GM18870 (cell line): ENCODE measurements at regions not wholly inside any gene's neighbourhood (a gene's known extent, or its start where the extent isn't known, plus 50 kb on each side); places are given as distances from the start of the nearest gene placed in this dataset.

Experiments
- ATAC-seq: cut with Tn5 transposase; IDR thresholded peaks from one replicate; pipeline ENCODE4 v1.9.1; 2021; ENCODE audit warnings: moderate library complexity; ENCODE audit not compliant: unreplicated experiment

DNA sequence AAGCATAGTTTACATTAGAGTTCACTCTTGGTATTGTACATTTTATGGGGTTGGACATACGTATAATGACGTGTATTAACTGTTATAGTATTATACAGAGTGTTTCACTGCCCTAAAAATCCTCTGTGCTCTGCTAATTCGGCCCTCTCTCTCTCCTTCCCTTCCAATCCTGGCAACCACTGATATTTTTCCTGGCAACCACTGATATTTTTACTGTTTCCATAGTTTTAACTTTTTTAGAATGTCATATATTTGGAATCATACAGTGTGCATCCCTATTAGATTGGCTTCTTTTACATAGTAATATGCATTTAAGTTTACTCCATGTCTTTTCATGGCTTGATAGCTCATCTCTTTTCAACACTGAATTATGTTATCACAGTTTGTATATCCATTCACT lies 526.7 kb downstream of the RIT2 start:
- ATAC-seq: no peak

DNA sequence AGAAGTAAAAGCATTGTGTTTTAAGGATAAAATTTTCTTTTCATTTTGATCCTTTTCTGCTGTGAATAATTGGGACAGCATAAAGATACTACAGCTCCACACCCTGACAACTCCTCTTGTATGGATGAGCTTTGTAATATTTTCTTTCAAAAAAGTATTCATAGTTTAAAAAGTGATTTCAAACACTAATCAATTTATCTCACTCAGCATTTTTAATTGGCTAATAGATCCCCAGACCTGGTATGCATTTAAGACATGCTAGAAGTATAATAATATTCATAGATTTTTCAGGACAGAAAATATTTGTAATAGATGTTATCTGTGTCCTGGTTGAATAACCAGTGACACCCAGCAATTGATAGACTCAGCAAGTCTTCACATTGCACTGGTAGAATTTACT lies 510.7 kb downstream of the RIT2 start:
- ATAC-seq: no peak

DNA sequence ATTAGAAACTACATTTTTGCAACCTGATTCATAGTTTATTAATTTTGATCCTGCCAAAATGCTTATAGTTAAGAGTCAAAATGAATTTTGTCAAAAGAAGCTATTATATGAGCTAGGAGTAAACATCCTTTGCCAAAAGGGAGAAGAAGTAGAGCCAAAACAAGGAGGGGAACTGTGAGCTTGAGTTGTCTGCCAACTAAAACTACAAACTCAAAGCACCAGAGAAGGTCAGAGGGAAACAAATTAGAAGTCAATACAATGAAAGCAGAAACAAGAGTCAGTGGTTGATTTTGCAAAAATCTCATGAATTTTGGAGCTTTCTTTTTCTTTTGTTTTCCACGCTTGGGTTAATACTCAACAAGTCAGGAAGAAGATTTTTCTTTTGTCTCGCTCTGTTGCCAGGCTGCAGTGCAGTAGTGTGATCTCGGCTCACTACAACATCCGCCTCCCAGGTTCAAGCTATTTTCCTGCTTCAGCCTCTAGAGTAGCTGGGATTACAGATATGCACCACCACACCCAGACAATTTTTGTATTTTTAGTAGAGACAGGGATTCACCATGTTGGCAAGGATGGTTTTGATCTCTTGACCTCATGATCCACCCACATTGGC lies 508.5 kb downstream of the RIT2 start:
- no peak for ATAC-seq

DNA sequence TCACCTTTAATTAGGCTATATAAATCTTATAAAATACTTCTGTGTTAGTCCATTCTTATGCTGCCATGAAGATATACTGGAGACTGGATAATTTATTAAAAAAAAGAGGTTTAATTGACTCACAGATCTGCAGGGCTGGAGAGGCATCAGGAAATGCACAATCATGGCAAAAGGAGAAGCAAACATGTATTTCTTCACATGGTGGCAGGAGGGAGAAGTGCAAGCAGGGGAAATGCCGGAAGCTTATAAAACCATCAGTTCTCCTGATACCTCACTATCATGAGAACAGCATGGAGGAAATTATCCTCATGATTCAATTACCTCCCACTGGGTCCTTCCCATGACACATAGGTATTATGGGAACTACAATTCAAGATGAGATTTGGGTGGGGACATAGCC lies 504.4 kb downstream of the RIT2 start:
- no peak for ATAC-seq

DNA sequence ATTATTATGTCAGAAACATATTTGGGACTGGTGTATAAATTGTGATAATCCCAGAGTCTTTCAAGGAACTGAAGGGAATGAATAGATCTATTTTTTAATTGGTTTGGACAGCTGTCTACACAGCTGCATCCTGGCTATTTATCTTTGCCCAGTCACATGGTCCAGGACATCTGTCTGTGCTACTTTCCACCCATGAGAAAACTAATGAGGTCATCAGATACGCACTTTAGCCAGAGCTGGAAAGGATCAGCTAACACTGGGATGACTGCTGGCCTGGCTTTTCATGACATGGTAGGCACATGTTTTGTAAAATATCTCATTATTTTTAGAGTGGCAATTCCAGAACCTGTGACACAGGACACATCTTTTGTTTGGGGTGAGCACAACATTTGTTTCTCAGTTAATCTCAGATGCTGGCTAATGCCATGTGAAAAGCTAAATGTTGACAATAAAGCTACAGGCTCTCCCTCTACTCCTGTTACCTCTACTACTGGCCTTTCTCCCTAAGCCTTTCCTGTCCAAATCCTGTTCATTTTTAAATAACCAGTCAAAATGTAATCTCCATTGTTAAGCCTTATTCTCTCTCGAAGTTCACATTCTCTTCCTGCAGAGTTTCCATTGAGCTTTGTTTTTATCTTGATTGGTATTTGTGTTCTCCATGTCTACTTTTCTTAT lies 500.7 kb downstream of the RIT2 start:
- no peak for ATAC-seq

DNA sequence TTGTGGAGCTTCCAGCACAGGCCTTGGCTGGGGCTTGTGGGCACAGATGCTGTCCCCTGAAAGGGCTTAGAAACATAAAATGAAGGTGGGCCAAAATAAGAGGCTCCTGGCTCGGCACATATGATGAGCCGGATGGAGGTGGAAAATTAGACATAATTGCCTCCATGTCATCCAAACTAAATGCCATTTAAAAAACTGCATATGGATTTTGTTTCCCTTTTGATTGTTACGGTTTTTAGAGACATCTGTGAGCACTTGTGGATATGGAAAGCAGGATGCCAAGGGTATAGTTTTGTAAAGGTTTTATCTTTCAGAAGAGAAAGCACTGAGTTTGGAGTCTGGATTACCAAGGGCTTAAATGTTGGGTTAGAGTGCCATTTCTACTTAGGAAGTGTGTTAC lies 498.3 kb downstream of the RIT2 start:
- no peak for ATAC-seq

DNA sequence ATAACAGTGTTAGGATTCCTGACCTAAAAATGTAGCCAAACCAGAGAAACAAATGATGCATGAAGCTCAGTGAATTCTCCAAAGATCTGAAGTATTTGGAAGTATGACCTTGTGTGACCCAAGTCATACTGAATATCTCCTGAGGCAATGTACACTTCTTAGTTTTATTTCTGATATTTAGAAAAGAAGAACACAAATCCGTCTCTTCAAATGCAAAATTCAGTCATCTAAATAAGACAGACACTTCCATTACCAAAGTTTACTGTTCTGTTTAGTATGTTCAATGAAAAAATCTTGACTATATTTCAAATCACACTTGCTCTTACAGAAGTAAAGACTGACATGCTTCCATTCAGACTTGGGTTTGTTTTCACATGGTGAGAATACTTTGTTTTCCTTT lies 495.7 kb downstream of the RIT2 start:
- no peak for ATAC-seq

DNA sequence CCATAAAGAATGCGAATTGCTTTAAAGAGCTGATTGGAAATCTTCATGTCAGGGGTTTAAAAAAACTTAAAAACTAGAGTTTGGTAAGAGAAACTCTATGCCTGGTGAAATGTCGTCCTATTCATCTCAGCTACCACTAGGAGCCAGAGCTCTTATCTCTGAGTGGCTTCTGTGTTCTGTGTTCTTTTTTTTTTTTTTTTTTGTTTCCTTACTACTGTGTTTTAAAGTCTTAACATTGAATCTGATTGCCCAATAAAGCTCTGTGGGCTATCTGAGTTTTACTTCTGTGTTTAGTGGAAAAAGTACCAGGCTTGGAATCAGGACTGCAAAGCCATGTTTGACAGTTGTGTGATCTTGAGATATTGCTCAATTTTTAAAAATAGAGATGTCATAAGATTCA lies 494.8 kb downstream of the RIT2 start:
- ATAC-seq: no peak

DNA sequence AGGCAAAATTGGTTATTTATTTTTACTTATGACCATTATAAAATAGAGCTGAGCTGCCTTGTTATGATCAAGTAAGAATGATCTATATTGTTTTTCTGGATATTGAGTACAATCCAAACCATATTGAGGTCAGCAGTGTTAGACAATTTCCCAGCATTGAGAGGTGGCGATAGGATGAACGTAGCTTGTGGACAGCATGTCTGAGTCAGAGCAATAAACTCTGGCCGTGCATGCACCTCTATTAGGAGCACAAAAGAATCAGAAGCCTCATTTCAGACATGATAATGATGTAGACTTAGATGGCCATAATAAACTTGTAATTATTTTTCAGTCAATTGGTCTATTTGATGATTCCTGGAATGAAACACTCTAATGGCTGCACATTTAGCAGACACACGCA lies 491.6 kb downstream of the RIT2 start:
- no peak for ATAC-seq

DNA sequence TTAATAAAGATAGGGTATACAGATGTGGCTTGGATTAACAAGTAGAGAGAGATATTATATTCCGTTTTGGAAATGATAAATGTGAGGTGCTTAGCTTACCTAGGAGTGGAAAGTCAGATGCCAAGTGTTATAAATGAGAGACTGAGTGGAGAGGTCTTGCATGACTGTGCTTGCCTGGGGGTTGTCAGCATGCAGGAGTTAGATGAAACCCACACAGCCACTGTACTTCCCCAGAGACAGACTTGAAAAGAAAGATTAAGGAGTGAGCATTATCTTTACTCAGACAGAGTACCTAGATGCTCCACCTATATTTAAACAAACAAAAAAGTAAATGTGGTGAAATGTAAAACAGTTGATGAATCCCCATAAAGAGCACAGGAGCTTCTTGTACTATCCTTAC lies 482.7 kb downstream of the RIT2 start:
- ATAC-seq: no peak

DNA sequence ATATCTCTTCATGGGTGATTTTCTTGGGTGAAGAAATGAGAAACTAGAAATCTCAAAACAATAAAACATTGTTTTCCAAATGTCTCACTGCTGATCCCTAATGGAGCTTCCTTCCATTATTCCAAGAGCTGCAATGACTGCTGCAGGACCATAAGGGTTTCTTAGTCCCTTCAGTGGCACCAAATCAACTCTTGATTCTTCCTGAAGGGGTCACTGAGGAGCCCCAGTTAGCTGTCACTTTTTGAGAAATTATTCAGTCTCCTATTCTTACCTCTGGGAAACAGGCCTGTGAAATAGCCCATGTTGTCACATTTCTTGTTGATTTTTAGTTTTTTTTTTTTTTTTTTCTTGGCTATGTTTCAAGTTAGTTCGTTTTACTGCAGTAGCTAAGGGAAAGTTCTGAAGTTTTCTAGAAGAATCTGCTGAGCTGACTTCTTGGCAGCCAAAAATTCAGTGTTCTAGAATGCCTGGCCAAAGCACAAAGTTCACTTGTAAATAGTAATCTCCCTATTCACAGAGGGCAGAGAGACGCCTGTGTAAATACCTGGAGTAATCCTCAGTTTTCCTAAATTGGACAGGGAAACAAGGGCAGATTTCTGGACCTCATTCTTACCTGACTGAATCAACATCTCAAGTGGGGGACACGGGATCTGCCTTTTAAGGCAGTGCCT lies 480.0 kb downstream of the RIT2 start:
- no peak for ATAC-seq

DNA sequence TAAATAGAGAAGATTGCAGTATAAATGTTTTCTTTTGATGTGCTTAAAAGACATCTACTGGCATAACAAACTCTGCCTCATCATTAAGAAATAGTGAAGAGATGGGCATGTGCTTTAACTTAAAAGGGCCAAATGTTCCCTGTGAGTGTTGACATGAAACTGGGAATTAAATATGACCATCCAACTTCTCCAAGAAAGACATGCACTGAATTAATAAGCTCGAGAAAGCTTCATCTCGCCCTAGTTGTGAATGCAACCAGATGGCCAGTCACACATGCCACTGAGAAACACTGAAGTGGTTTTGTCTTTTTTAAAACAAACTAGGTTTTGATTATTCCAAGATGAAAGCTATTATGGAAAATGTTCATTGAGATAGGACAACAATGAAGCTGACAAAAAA lies 479.2 kb downstream of the RIT2 start:
- no peak for ATAC-seq

DNA sequence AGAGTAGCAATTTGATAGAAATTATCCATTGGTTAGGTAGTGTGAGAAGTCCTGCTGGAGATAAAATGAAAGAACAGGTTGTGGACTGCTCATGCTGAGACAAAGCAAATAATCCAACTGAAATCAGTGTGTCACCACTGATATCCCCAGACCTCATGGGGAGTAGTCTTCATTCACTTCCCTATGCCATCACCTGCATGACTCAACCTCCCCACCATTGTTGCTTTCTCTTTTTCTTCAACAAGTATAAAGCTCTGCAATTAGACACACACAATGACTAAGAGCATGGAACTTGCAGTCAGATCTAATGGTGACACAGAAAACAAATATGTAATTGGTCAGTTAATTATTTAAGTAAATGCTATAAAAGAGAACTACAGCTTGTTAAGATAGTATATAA lies 475.3 kb downstream of the RIT2 start:
- ATAC-seq: no peak

DNA sequence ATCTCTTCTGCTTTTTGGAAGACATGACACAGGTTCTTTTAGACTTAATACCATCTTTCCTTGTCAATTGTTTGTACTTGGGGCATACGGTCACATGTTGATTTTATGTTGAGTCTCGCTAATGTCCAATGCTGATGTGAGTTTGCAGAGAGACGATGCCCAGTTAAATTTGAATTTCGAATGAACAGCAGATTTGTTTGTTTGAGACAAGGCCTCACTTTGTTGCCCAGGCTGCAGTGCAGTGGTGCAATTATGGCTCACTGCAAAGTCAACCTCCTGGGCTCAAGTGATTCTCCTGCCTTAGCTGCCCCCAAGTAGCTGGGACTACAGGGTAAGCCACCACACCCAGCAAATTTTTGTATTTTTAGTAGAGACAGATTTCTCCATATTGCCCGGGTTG lies 473.5 kb downstream of the RIT2 start:
- ATAC-seq: no peak

DNA sequence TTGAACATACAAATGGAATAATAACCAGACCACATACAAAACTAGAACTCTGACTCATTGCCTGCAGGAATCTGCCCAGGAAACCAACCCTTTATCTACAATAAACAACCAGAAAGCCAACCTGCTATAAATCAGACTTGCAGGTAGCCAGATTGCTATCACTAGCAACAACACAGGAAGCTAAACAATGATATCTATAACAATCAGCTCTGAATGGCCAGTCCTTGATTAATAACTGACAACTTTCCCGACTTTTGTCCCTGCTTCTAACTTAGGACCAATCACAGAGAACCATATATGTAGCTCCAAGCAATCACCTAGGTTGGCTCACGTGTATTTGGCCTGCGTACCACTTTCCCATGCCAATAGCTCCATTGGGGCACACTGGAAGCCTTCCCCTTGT lies 470.8 kb downstream of the RIT2 start:
- no peak for ATAC-seq

DNA sequence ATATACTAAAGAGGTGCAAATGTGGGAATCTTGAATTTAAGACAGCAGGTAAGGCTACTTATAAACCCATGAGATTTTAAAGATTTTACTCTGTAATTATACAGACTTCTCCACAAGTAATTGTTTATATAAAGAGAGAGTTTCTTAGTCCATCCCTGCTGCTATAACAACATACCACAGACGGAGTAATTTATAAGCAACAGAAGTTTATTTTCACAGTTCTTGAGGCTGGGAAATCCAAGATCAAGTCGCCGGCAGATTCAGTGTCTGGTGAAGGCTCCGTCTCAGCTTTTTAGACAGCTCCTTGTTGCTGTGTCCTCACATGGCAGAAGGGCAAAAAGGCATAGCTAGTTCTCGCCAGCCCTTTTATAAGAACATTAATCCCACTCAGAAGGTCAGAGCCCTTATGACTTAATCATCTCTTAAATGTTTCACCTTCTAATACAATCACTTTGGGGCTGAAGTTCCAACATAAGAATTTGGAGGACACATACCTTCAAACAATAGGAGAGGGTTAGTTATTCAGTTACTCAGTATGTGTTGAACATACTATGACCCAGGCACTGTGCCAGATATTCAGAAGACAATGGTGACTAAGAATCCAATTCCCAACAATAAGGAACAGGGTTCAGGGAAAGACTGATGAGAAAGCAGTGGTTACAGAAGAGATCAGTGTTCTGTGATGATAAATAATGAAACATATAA lies 466.0 kb downstream of the RIT2 start:
- no peak for ATAC-seq

DNA sequence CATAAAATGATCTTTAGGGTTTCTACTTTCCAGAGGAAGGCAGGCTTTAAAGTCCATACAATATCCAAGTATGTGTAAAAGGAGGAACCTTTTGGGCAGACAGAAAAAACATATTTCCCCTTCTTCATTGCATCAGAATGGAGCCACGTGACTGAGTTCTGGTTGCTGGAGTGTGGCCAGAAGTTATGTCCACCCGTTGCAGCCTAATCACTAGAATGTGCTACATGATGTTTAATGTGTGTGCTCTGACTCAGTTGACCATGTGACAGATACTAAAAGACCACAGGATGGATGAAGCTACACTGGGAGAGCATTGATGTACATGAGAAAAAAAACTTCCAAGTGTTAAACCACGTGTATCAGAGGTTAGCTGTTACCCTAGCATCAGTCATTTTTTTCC lies 460.9 kb downstream of the RIT2 start:
- no peak for ATAC-seq

DNA sequence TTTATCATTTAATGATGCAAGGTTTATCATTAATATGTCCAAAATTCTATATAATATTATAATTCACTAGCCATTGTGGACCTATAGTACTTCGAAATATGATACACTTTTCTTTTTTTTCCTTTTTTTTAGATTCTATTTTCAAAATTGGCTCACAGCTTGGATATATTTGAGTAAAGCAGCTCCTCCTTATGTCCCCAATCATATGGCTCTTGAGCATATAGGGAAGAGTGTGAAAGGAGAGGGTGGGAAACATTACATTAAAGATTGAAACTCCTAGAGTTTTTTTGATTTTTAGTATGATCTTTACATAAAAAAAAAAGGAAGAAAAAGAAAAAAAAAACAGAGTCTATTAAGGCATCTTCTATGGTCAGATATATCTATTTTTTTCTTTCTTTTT lies 457.9 kb downstream of the RIT2 start:
- ATAC-seq: no peak

DNA sequence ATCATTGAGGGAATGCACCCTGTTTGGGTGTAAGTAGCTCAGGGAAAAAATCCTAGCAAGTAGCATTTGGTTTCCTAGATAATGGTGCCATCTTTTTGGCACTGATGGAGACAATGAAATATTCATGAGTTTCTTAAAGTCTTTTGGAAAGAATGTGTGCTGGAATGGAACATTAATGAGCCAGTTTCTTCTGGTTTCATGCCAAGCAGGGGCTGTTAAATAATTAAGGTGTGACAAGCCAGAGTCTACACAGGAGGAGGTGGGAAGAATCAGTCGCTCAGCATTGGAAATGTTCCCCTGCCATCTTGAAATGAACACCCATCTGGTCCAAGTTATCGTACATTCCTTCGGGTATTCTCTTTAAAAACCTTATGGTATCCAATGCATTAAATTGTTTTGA lies 457.3 kb downstream of the RIT2 start:
- ATAC-seq: no peak

DNA sequence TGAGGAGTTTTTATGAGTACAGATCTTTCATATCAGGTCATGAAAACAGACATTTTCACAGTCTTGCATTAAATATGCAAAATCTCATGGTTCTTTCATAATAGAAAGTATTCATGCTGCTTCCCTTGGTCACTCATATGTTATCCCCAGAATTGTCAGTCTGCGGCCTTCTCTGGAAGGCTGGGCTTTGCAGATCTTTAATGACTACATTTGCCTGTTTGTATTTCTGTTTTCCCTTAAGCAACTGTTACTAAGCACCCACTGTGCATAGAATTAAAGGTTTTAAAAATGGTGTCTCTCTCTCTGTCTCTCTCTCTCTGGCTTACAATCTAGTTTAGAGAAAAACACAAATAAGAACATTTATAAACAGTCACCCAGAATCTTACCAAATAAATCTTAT lies 456.3 kb downstream of the RIT2 start:
- no peak for ATAC-seq

DNA sequence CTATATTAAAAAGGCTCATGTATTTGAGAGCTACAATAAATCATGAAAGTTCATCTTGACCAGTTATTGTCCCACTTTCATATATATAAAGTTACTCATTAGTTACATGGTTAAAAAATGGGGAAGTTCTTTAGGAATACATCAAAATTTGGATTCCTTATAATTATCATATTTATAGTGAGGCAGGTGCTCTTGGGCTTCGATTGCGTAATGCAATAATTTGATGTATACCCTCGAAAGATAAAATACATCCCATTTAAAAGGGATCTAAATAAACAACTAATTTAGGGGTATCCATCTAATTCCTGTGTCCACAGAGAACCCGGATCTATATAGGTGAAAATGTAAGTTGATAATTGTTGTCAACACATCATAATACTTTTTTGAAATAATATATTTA lies 444.6 kb downstream of the RIT2 start:
- no peak for ATAC-seq

DNA sequence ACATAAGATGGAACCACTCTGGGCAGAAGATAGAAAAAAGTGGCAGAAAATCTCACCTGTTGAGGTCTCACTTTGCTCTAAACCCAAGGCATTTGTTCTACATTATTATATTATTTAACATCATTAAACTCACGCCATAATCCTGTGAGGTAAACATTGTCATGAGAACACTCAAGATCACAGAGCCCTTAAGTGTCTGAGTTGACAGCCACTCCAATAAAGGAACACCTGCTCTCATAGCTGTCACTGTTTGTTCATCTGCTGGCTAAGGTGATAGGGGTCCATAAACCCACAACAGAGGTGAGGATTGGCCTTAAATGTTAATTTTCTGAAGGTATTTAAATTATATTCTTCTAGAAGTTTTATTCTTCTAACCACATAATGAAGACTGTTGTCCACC lies 439.7 kb downstream of the RIT2 start:
- ATAC-seq: no peak
